GM21390 (cell line): ENCODE measurements at regions not wholly inside any gene's neighbourhood (a gene's known extent, or its start where the extent isn't known, plus 50 kb on each side); places are given as distances from the start of the nearest gene placed in this dataset.

Experiments used
- ATAC-seq: cut with Tn5 transposase; IDR thresholded peaks from one replicate; pipeline ENCODE4 v1.9.1; 2021; ENCODE audit not compliant: unreplicated experiment

GRCh38 chr4:56286763-56287162 lies 100.5 kb downstream of the AASDH start:
- ATAC-seq = no peak

- no peak for ATAC-seq
These were observed 103.9 kb downstream of the AASDH start for GRCh38 chr4:56283375-56283774.

- no peak for ATAC-seq
These were observed 105.3 kb downstream of the AASDH start for GRCh38 chr4:56282004-56282403.

DNA sequence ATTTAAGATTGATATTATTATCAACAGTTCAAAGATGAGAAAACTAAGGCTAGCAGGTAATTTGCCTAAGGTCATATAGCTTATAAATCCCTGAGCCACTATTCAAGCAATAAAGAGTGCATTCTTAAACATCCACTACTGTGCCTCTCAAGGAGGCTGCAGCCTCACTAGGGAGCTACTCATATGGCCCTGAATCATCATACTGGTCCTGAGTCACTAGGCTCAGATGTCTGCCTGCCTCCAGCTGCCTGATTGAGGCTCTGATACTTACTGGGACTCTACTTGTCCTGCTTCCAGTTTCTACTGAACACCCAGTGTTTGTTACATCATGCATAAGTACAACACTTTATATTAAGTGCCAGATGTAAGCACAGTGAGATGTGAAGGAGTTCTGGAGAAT lies 110.7 kb downstream of the AASDH start:
- no peak for ATAC-seq

- ATAC-seq = no peak
These were observed 113.9 kb downstream of the AASDH start for GRCh38 chr4:56273391-56273790.

- ATAC-seq = no peak
These were observed 114.4 kb downstream of the AASDH start for GRCh38 chr4:56272927-56273326.

GRCh38 chr4:56272003-56272402 lies 115.3 kb downstream of the AASDH start:
- no peak for ATAC-seq

DNA sequence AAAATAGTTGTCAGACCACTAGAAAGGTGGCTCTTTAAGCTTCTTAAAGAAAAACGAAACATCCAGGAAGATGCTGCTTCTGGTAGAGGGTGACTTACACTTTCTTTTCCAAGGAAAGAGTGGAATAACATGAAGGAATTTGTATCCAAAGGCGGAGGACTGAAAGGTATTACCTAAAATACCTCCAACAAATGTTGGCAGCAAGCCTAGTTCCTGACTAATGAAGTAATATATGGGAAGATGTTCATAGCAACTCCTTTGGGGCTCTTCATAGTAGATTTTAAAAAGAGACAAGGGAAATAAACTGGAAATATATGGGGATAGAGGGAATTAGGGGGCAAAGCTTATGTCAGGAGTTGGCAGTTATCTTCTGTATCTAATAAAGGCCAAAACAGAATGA lies 116.2 kb downstream of the AASDH start:
- no peak for ATAC-seq

DNA sequence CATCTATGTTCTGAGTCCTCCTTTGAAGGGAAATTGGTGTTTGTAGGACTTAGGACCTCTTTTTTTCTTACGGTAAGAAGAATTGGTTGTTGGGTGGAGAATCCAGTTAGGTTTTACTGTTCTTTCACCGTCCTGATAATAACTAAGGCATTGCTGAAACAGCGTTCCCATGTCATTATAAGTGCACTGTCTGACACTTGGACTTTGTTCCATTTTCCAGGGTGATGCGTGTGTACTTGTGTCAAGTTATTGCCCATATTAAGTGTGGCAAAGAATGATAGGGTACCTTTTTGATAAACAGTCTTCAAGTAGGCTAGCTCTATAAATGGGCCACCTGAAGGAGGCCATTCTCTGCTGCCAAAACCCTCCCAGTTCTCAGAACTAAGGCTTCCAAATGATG lies 119.7 kb downstream of the AASDH start:
- no peak for ATAC-seq

DNA sequence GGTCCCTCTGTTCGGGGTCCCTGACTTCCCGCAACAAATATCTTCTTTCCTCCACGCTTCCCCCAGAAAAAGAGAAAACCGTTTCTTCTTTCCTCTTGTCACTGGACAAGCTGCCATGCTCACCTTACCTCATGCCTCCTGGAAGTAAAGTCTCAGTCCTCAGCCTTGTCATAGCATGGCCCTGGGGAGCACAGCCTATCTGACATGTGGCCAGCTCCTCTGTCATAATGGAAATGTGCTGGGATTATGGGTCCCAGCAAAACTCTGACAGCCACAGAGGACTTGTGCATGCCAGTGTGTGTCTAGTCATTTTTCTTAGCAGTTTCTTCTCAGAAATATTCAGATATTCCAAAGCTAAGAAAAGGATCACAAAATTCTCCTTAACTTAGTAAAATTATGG lies 122.4 kb downstream of the AASDH start:
- ATAC-seq = no peak

- no peak for ATAC-seq
These were observed 126.3 kb downstream of the AASDH start for GRCh38 chr4:56261027-56261426.

- ATAC-seq = no peak
These were observed 127.0 kb downstream of the AASDH start for GRCh38 chr4:56260320-56260719.

GRCh38 chr4:56259655-56260054 lies 127.6 kb downstream of the AASDH start:
- no peak for ATAC-seq

DNA sequence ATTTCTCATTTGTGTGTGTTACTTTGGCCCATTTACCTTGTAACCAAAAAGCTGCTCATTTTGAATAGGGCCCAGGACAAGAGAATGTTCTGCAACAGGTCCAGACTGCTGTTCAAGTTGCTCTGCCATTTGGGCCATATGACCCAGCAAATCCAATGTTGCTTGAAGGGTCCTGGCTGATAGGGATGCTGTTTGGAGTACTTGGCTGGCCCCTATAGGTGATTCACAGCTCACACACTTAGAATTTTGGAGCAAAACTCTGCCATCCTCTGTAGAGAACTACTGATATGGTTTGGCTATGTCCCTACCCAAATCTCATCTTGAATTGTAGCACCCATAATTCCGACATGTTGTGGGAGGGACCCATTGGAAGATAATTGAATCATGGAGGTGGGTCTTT lies 131.5 kb downstream of the AASDH start:
- ATAC-seq = no peak

- no peak for ATAC-seq
These were observed 133.5 kb downstream of the AASDH start for GRCh38 chr4:56253666-56254305.

GRCh38 chr4:56252561-56253152 lies 134.6 kb downstream of the AASDH start:
- ATAC-seq = no peak

- no peak for ATAC-seq
These were observed 135.7 kb downstream of the AASDH start for GRCh38 chr4:56251556-56251955.

DNA sequence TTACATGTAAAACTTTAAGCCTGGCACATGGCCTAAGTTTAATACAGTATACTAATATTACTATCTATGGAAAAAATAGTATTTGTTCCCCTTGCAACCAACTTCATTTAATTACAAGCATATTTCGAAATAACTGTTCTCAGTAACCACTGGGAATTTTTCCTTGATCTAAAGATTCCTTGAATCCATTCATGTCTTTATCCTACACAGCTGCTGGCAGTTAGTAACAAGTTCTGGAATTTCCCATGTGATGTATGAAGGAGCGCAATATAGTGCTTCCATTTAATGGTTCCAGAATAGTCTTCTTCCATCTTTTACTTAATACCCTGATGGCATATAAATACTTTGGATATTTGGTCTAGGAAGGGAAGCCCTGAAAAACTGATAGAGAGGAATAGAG lies 136.5 kb downstream of the AASDH start:
- ATAC-seq = no peak

DNA sequence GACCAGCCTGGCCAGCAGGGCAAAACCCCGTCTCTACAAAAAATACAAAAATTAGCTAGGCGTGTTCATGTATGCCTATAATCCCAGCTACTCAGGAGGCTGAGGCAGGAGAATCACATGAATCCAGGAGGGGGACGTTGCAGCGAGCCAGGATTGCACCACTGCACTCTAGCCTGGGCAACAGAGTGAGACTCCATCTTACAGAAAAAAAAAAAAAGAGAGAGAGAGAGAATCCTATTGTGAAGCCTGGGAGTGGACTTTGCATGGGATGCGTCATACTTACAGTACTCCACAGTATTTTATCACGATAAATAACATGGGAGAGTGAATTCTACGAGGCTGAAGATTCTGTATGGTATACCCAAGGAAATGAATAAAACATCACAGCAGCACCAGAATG lies 139.6 kb downstream of the AASDH start:
- ATAC-seq = no peak

GRCh38 chr4:56246233-56246610 lies 141.1 kb downstream of the AASDH start:
- no peak for ATAC-seq

GRCh38 chr4:56245547-56246232 lies 141.6 kb downstream of the AASDH start:
- no peak for ATAC-seq

DNA sequence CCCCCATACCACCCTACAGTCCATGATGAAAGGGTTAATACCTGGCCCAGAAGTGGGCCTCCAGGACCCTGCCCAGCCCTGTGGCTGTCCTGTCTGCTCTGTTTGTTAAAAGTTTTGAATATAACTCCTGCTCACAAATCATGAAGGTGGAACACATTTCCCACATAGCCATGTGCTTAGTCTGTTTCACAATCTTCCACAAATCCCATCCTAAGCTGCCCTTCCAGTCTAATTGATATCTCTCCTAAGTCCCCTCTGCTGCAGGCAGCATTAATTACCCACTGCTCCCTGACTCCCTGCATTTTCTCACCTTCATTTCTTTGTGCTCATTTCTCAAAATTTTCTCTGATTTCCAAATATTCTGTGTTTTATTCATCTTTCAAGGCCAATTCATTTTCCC lies 142.6 kb downstream of the AASDH start:
- no peak for ATAC-seq

DNA sequence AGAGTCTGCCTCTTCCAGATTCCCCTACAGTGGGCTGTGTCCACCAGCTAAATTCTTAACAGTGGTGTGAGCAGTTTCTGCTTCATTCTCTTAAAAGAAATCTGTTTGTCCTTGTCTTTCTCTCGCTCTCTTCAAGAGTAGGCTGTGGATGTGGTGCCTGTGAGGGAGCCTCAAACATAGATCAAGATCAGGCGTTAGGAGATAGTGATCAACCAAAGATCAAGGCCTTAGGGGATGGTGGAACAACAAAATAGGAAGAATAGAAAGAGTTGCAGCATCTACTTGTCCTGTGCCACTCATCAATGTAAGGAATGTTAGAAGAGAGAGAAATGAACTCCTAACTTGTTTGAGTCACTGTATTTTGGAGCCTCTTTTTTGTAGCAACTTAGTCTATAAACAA lies 144.2 kb downstream of the AASDH start:
- ATAC-seq = no peak
